IMR-90 (cell line): ENCODE measurements at regions not wholly inside any gene's neighbourhood (a gene's known extent, or its start where the extent isn't known, plus 50 kb on each side); places are given as distances from the start of the nearest gene placed in this dataset.

Experiments
- ATAC-seq: fragments of 200-7000 bp; cut with Tn5 transposase; 2 replicates; pipeline ENCODE4 v1.9.1; 2020; ENCODE audit warnings: low read depth, mild to moderate bottlenecking, moderate library complexity
- BruUV-seq: library from RNA; stranded (reverse); fragments of 400-500 nt; replicated peaks from 2 replicates; lab custom pipeline; 2021; lab: Mats Ljungman, UMichigan
- CTCF ChIA-PET: fragments of 300-600 bp; formaldehyde crosslinking; extraction: SDS; loops from one replicate; lab custom pipeline; 2021; ENCODE audit warnings: antibody characterized with exemption; lab: Yijun Ruan, JAX
- POLR2A ChIA-PET: fragments of 300-600 bp; sonication (Branson Sonifier 250); formaldehyde crosslinking; loops from one replicate; lab custom pipeline; 2022; ENCODE audit warnings: antibody characterized with exemption; ENCODE audit not compliant: unreplicated experiment; lab: Charles Lee
- DNase-seq: peaks from one replicate; pipeline ENCODE4 v3.0.0; 2013
- H2AFZ ChIP-seq: replicated peaks from 2 replicates; pipeline ENCODE3; 2013; ENCODE audit warnings: low read length, mild to moderate bottlenecking; ENCODE audit not compliant: poor library complexity
- H2AK5ac ChIP-seq: 2 replicates; pipeline ENCODE4 v1.6.1; 2013; ENCODE audit warnings: low read depth, low read length, inconsistent platforms
- H2AK9ac ChIP-seq: replicated peaks from 2 replicates; pipeline ENCODE3; 2013; ENCODE audit warnings: mild to moderate bottlenecking, low read depth, low read length, moderate library complexity; ENCODE audit not compliant: poor library complexity
- H2BK120ac ChIP-seq: 2 replicates; pipeline ENCODE4 v1.6.1; 2013; ENCODE audit warnings: low read depth, low read length, inconsistent platforms
- H2BK15ac ChIP-seq: 3 replicates; pipeline ENCODE4 v1.6.1; 2013; ENCODE audit warnings: low read depth, low read length, inconsistent platforms
- H2BK20ac ChIP-seq: 2 replicates; pipeline ENCODE4 v1.6.1; 2013; ENCODE audit warnings: low read depth, mild to moderate bottlenecking, inconsistent platforms, low read length, moderate library complexity
- H2BK5ac ChIP-seq: 2 replicates; pipeline ENCODE4 v1.6.1; 2013; ENCODE audit warnings: mild to moderate bottlenecking, low read depth, low read length, inconsistent platforms; ENCODE audit not compliant: poor library complexity, severe bottlenecking
- H3K14ac ChIP-seq: replicated peaks from 2 replicates; pipeline ENCODE4 v1.6.1; 2013; ENCODE audit warnings: low read depth, low read length, inconsistent platforms
- H3K18ac ChIP-seq: 2 replicates; pipeline ENCODE4 v1.6.1; 2013; ENCODE audit warnings: low read depth, low read length, control low read depth
- H3K23ac ChIP-seq: 2 replicates; pipeline ENCODE4 v1.6.1; 2013; ENCODE audit warnings: low read depth, low read length, inconsistent platforms
- H3K27ac ChIP-seq: 2 replicates; pipeline ENCODE4 v1.5.1; 2013; ENCODE audit warnings: mild to moderate bottlenecking, control low read depth, low read length; ENCODE audit not compliant: insufficient read depth
- H3K27me3 ChIP-seq: 2 replicates; pipeline ENCODE4 v1.6.1; 2013; ENCODE audit warnings: low read length; ENCODE audit not compliant: control insufficient read depth, insufficient read depth
- H3K36me3 ChIP-seq: 2 replicates; pipeline ENCODE4 v1.6.1; 2013; ENCODE audit warnings: low read length, mixed read lengths; ENCODE audit not compliant: control insufficient read depth, insufficient read depth
- H3K4ac ChIP-seq: 2 replicates; pipeline ENCODE4 v1.6.1; 2013; ENCODE audit warnings: low read depth, low read length, inconsistent platforms
- H3K4me1 ChIP-seq: 2 replicates; pipeline ENCODE4 v1.6.1; 2013; ENCODE audit warnings: low read length, mixed read lengths; ENCODE audit not compliant: control insufficient read depth, insufficient read depth
- H3K4me2 ChIP-seq: 2 replicates; pipeline ENCODE4 v1.6.1; 2013; ENCODE audit warnings: low read depth, mild to moderate bottlenecking, control low read depth, low read length, moderate library complexity
- H3K4me3 ChIP-seq: 2 replicates; pipeline ENCODE4 v1.5.1; 2013; ENCODE audit warnings: low read depth, mild to moderate bottlenecking, control low read depth, low read length, moderate library complexity; ENCODE audit not compliant: insufficient read depth
- H3K56ac ChIP-seq: 2 replicates; pipeline ENCODE4 v1.6.1; 2013; ENCODE audit warnings: low read length, inconsistent platforms; ENCODE audit not compliant: insufficient read depth; ENCODE audit errors: extremely low read depth
- H3K79me1 ChIP-seq, 2 experiments: 2 replicates each; pipeline ENCODE4 v1.6.1; 2013; ENCODE audit warnings: low read length in 2 of 2, inconsistent platforms in 1 of 2, low read depth in 1 of 2
- H3K9ac ChIP-seq: 2 replicates; pipeline ENCODE4 v1.6.1; 2013; ENCODE audit warnings: low read depth, low read length, control low read depth
- H3K9me1 ChIP-seq: 2 replicates; pipeline ENCODE4 v1.6.1; 2013; ENCODE audit warnings: low read length, inconsistent platforms; ENCODE audit not compliant: insufficient read depth
- H3K9me3 ChIP-seq: 2 replicates; pipeline ENCODE4 v1.6.1; 2013; ENCODE audit warnings: low read length; ENCODE audit not compliant: control insufficient read depth, insufficient read depth
- H4K20me1 ChIP-seq: 2 replicates; pipeline ENCODE4 v1.6.1; 2013; ENCODE audit warnings: low read length, inconsistent platforms; ENCODE audit not compliant: insufficient read depth
- H4K5ac ChIP-seq: 2 replicates; pipeline ENCODE4 v1.6.1; 2013; ENCODE audit warnings: mild to moderate bottlenecking, low read depth, low read length, control low read depth
- H4K8ac ChIP-seq, 2 experiments: 2 replicates each; pipeline ENCODE4 v1.6.1; 2013; ENCODE audit warnings: low read depth in 2 of 2, low read length in 2 of 2, control low read depth in 1 of 2, inconsistent platforms in 1 of 2
- H4K91ac ChIP-seq: 2 replicates; pipeline ENCODE4 v1.6.1; 2013; ENCODE audit warnings: low read depth, low read length, inconsistent platforms; ENCODE audit not compliant: insufficient read depth
- BHLHE40 ChIP-seq: fragments of 150-350 bp; IDR thresholded peaks from 2 replicates; pipeline ENCODE4 v1.6.1; 2016; ENCODE audit warnings: mild to moderate bottlenecking, low read depth, low read length
- CEBPB ChIP-seq: IDR thresholded peaks from 2 replicates; pipeline ENCODE4 v1.6.1; 2012; ENCODE audit warnings: low read depth, low read length, improper control_type of control experiment
- CHD1 ChIP-seq: IDR thresholded peaks from 2 replicates; pipeline ENCODE4 v1.6.1; 2012; ENCODE audit warnings: low read depth, low read length, improper control_type of control experiment
- CTCF ChIP-seq: conservative IDR thresholded peaks from 2 replicates; pipeline ENCODE4 v1.5.1; 2012; ENCODE audit warnings: mild to moderate bottlenecking, low read depth, low read length, improper control_type of control experiment
- ELK1 ChIP-seq: fragments of 150-350 bp; IDR thresholded peaks from 2 replicates; pipeline ENCODE4 v1.6.1; 2016; ENCODE audit warnings: low read depth, mild to moderate bottlenecking, low read length, moderate library complexity, borderline replicate concordance
- FOS ChIP-seq: fragments of 150-350 bp; IDR thresholded peaks from 2 replicates; pipeline ENCODE4 v1.6.1; 2016; ENCODE audit warnings: low read depth, low read length
- MAFK ChIP-seq: IDR thresholded peaks from 2 replicates; pipeline ENCODE4 v1.6.1; 2012; ENCODE audit warnings: low read depth, low read length, improper control_type of control experiment
- MAZ ChIP-seq: IDR thresholded peaks from 2 replicates; pipeline ENCODE4 v1.6.1; 2012; ENCODE audit warnings: low read depth, mild to moderate bottlenecking, low read length, improper control_type of control experiment, moderate library complexity, borderline replicate concordance
- MXI1 ChIP-seq: IDR thresholded peaks from 2 replicates; pipeline ENCODE4 v1.6.1; 2012; ENCODE audit warnings: low read depth, mild to moderate bottlenecking, low read length, moderate library complexity, borderline replicate concordance
- NFE2L2 ChIP-seq: fragments of 150-350 bp; IDR thresholded peaks from 2 replicates; pipeline ENCODE4 v1.6.1; 2016; ENCODE audit warnings: low read depth, mild to moderate bottlenecking, low read length
- POLR2A ChIP-seq: IDR thresholded peaks from 2 replicates; pipeline ENCODE4 v1.6.1; 2012; ENCODE audit warnings: mild to moderate bottlenecking, low read depth, low read length
- RAD21 ChIP-seq: IDR thresholded peaks from 2 replicates; pipeline ENCODE4 v1.6.1; 2012; ENCODE audit warnings: low read length, improper control_type of control experiment
- RCOR1 ChIP-seq: IDR thresholded peaks from 2 replicates; pipeline ENCODE4 v1.6.1; 2012; ENCODE audit warnings: mild to moderate bottlenecking, low read length, improper control_type of control experiment; ENCODE audit not compliant: insufficient replicate concordance
- RFX5 ChIP-seq: IDR thresholded peaks from 2 replicates; pipeline ENCODE4 v1.8.0; 2012; ENCODE audit warnings: low read depth, mild to moderate bottlenecking, low read length, moderate library complexity
- SMC3 ChIP-seq: fragments of 150-350 bp; IDR thresholded peaks from 2 replicates; pipeline ENCODE4 v1.6.1; 2016; ENCODE audit warnings: low read depth, mild to moderate bottlenecking, antibody characterized with exemption, low read length, moderate library complexity
- USF2 ChIP-seq: fragments of 150-350 bp; IDR thresholded peaks from 2 replicates; pipeline ENCODE4 v1.6.1; 2017; ENCODE audit warnings: mild to moderate bottlenecking, antibody characterized with exemption, low read length, low read depth
- WGBS, 2 experiments: methylation state at CpG; one replicate each; pipeline versions ENCODE4 v1.1.5 to v1.1.7; 2013; ENCODE audit warnings: missing lambda C conversion rate in 2 of 2; ENCODE audit not compliant: insufficient read length in 1 of 2; ENCODE audit errors: extremely low coverage in 2 of 2; 5-methylcytosine and 5-hydroxymethylcytosine counted together
- dilution Hi-C: fragments of 300-500 bp; cut with HindIII; formaldehyde crosslinking; loops from one replicate; pipeline ENCODE4 v1.14.3; 2018; ENCODE audit warnings: low sequenced_read_pairs; ENCODE audit not compliant: unreplicated experiment
- in situ Hi-C: fragments of 300-500 bp; cut with MboI; formaldehyde crosslinking; loops from 3 replicates; pipeline ENCODE4 v1.14.3; 2019; ENCODE audit warnings: low sequenced_read_pairs, inconsistent platforms, mixed read lengths
- intact Hi-C: fragments of 100-400 bp; cut with micrococcal nuclease; formaldehyde crosslinking; loops from 2 replicates; pipeline ENCODE4 v1.10.0; 2022

- WGBS, 2 experiments = no CpG with 5 or more reads among the region's 4 CpGs
- POLR2A ChIA-PET = no interaction called here
- H3K4me3 ChIP-seq = no peak overlapping the region
- H3K27ac ChIP-seq = no peak overlapping the region; the same call in 1 of the 2 replicates
- H2BK120ac ChIP-seq = no peak overlapping the region
- peaks cover 40% of the 10 kb centered on the region for H4K20me1 ChIP-seq
- ATAC-seq = peak; percentile 16; the same call in 1 of the 2 replicates
- no peak overlapping the region for H3K18ac ChIP-seq
- dilution Hi-C loops (no loop called here), in situ Hi-C loops (no loop called here), intact Hi-C loops (no loop called here)
- TF ChIP-seq RCOR1 = no peak
- TF ChIP-seq CTCF = no peak
- TF ChIP-seq POLR2A = no peak
- no peak for TF ChIP-seq CEBPB
- TF ChIP-seq SMC3 = no peak
- TF ChIP-seq MXI1 = no peak
- no peak for TF ChIP-seq RFX5
- TF ChIP-seq NFE2L2 = no peak
- no peak for TF ChIP-seq USF2
- no peak for TF ChIP-seq MAFK
- no peak for TF ChIP-seq FOS
- TF ChIP-seq CHD1 = no peak
- no peak for TF ChIP-seq RAD21
- no peak for TF ChIP-seq MAZ
- TF ChIP-seq BHLHE40 = no peak
- TF ChIP-seq ELK1 = no peak
- no TSS peak for BruUV-seq
- DNase-seq = peak; percentile 51
- peaks cover 3% of the 10 kb centered on the region; the same call in 1 of the 2 replicates for H3K36me3 ChIP-seq
- H3K9me3 ChIP-seq = no peaks in the 10 kb centered on the region
- no peak overlapping the region for H4K8ac ChIP-seq
- H4K5ac ChIP-seq = no peak overlapping the region
- no peak overlapping the region for H3K23ac ChIP-seq
- H3K4me1 ChIP-seq = peaks cover 13% of the 10 kb centered on the region
- H2AK5ac ChIP-seq = no peak overlapping the region
- H2AK9ac ChIP-seq = no peak overlapping the region
- peaks cover 28 to 78% of the 10 kb centered on the region in 2 experiments; a peak in 3 of 4 replicates for H3K79me1 ChIP-seq
- no peak overlapping the region for H2BK5ac ChIP-seq
- CTCF ChIA-PET = no interaction called here
- no peak overlapping the region for H3K9ac ChIP-seq
- no peak overlapping the region for H3K56ac ChIP-seq
- H3K4me2 ChIP-seq = no peak overlapping the region
- no peak overlapping the region for H2BK20ac ChIP-seq
- H2AFZ ChIP-seq = no peak overlapping the region
- no peak overlapping the region for H4K91ac ChIP-seq
- H3K14ac ChIP-seq = peak overlapping the region; percentile 25; the same call in 1 of the 2 replicates
- no peak overlapping the region for H3K4ac ChIP-seq
- H2BK15ac ChIP-seq = no peak overlapping the region
- H3K27me3 ChIP-seq = no peaks in the 10 kb centered on the region
- peaks cover 29% of the 10 kb centered on the region for H3K9me1 ChIP-seq
Observed at GRCh38 chr20:19926591-19926990, 90.6 kb upstream of the NAA20 start.
